RPMI7951 (cell line): ENCODE measurements at regions not wholly inside any gene's neighbourhood (a gene's known extent, or its start where the extent isn't known, plus 50 kb on each side); places are given as distances from the start of the nearest gene placed in this dataset.

Source experiments
- DNase-seq: peaks from one replicate; pipeline ENCODE4 v3.0.0-alpha.2; 2012; ENCODE audit warnings: low read depth

GRCh38 chr20:1712634-1713624, 55.4 kb upstream of the SIRPG start:
- DNase-seq, result peak; percentile 72

GRCh38 chr20:1711826-1712601, 54.4 kb upstream of the SIRPG start:
- DNase-seq, result peak; percentile 95

GRCh38 chr20:1711266-1711665, 53.7 kb upstream of the SIRPG start:
- DNase-seq, result peak; percentile 59

- no peak for DNase-seq
These were observed 52.9 kb upstream of the SIRPG start for GRCh38 chr20:1710484-1710883.

- peak; percentile 60 for DNase-seq
These were observed 50.2 kb upstream of the SIRPG start for GRCh38 chr20:1707588-1708449.
